PC-3 (cell line): ENCODE measurements at regions not wholly inside any gene's neighbourhood (a gene's known extent, or its start where the extent isn't known, plus 50 kb on each side); places are given as distances from the start of the nearest gene placed in this dataset.

Experiments used
- ATAC-seq: fragments of 200-7000 bp; cut with Tn5 transposase; 2 replicates; pipeline ENCODE4 v1.9.1; 2020; ENCODE audit warnings: mild to moderate bottlenecking, moderate library complexity
- BruUV-seq: library from RNA; stranded (reverse); fragments of 400-500 nt; replicated peaks from 2 replicates; lab custom pipeline; 2021; lab: Mats Ljungman, UMichigan
- CTCF ChIA-PET: fragments of 300-600 bp; sonication (Branson Sonifier 250); formaldehyde crosslinking; loops from one replicate; lab custom pipeline; 2022; ENCODE audit warnings: antibody characterized with exemption; lab: Charles Lee
- POLR2A ChIA-PET: fragments of 300-600 bp; sonication (Branson Sonifier 250); formaldehyde crosslinking; loops from one replicate; lab custom pipeline; 2022; ENCODE audit warnings: antibody characterized with exemption; ENCODE audit not compliant: unreplicated experiment; lab: Charles Lee
- DNase-seq: peaks from one replicate; pipeline ENCODE4 v3.0.0-alpha.2; 2015
- H2AFZ ChIP-seq: fragments of 300-600 bp; sonication (generic); 2 replicates; pipeline ENCODE4 v1.6.0; 2016; ENCODE audit warnings: antibody characterized with exemption, low read length
- H3F3A ChIP-seq: fragments of 300-600 bp; sonication (generic); one replicate; pipeline ENCODE4 v1.6.0; 2017; ENCODE audit warnings: antibody characterized with exemption, low read length, control low read depth, mild to moderate bottlenecking; ENCODE audit not compliant: unreplicated experiment
- H3K27ac ChIP-seq: fragments of 300-600 bp; sonication (generic); 2 replicates; pipeline ENCODE4 v1.5.1; 2016; ENCODE audit warnings: mild to moderate bottlenecking, low read length
- H3K27me3 ChIP-seq: fragments of 300-600 bp; sonication (generic); 2 replicates; pipeline ENCODE4 v1.6.1; 2016; ENCODE audit warnings: low read length, mixed read lengths
- H3K36me3 ChIP-seq: fragments of 300-600 bp; sonication (generic); 2 replicates; pipeline ENCODE4 v1.6.1; 2016; ENCODE audit warnings: low read depth, mixed run types, low read length, mixed read lengths
- H3K4me1 ChIP-seq: fragments of 300-600 bp; sonication (generic); 2 replicates; pipeline ENCODE4 v1.5.1; 2016; ENCODE audit warnings: low read length; ENCODE audit not compliant: insufficient read depth
- H3K4me2 ChIP-seq: fragments of 300-600 bp; sonication (generic); 2 replicates; pipeline ENCODE4 v1.6.0; 2016; ENCODE audit warnings: low read length
- H3K4me3 ChIP-seq: fragments of 300-600 bp; sonication (generic); 2 replicates; pipeline ENCODE4 v1.5.1; 2016; ENCODE audit warnings: mild to moderate bottlenecking, low read length, mixed read lengths
- H3K79me2 ChIP-seq: fragments of 300-600 bp; sonication (generic); 2 replicates; pipeline ENCODE4 v1.6.1; 2017; ENCODE audit warnings: low read length, mixed read lengths
- H3K9ac ChIP-seq: fragments of 300-600 bp; sonication (generic); 2 replicates; pipeline ENCODE4 v1.6.0; 2016; ENCODE audit warnings: mild to moderate bottlenecking, low read length
- H3K9me2 ChIP-seq: fragments of 300-600 bp; sonication (generic); replicated peaks from 2 replicates; pipeline ENCODE4 v1.6.1; 2016; ENCODE audit warnings: mixed run types, low read length, mixed read lengths
- H3K9me3 ChIP-seq: fragments of 300-600 bp; sonication (generic); 2 replicates; pipeline ENCODE4 v1.6.1; 2016; ENCODE audit warnings: low read length, mixed read lengths
- H4K20me1 ChIP-seq: fragments of 300-600 bp; sonication (generic); 2 replicates; pipeline ENCODE4 v1.6.1; 2016; ENCODE audit warnings: low read length, mixed read lengths
- CTCF ChIP-seq: fragments of 300-600 bp; sonication (generic); conservative IDR thresholded peaks from 2 replicates; pipeline ENCODE4 v1.5.1; 2017; ENCODE audit warnings: antibody characterized with exemption, low read depth, mild to moderate bottlenecking, low read length
- EZH2 ChIP-seq: fragments of 300-600 bp; sonication (generic); IDR thresholded peaks from one replicate; pipeline ENCODE4 v1.6.1; 2017; ENCODE audit warnings: antibody characterized with exemption, mild to moderate bottlenecking, low read length; ENCODE audit not compliant: unreplicated experiment
- EZH2phosphoT487 ChIP-seq: fragments of 300-600 bp; sonication (generic); IDR thresholded peaks from 2 replicates; pipeline ENCODE4 v1.6.1; 2018; ENCODE audit warnings: mild to moderate bottlenecking, antibody characterized with exemption, low read length, borderline replicate concordance
- intact Hi-C: fragments of 100-400 bp; cut with micrococcal nuclease; formaldehyde crosslinking; loops from 2 replicates; pipeline ENCODE4 v1.9.0; 2023

GRCh38 chr2:207399301-207399700 is 130.5 kb upstream of the CREB1 start:
- TF ChIP-seq EZH2 (no peak), CTCF (no peak), EZH2phosphoT487 (no peak)
- Histone ChIP-seq H3K9ac (no peak overlapping the region), H3K4me3 (no peak overlapping the region), H3K4me1 (peaks cover 13% of the 10 kb centered on the region), H4K20me1 (no peaks in the 10 kb centered on the region), H3K27ac (no peak overlapping the region), H3K4me2 (no peak overlapping the region), H3K9me2 (no peaks in the 10 kb centered on the region), H3F3A (no peaks in the 10 kb centered on the region), H3K79me2 (no peaks in the 10 kb centered on the region), H3K9me3 (no peaks in the 10 kb centered on the region), H2AFZ (no peak overlapping the region), H3K36me3 (no peaks in the 10 kb centered on the region), H3K27me3 (no peaks in the 10 kb centered on the region)
- POLR2A ChIA-PET, result no interaction called here
- intact Hi-C loops, result no loop called here
- BruUV-seq, result no TSS peak
- no peak for DNase-seq
- CTCF ChIA-PET, result no interaction called here
- no peak for ATAC-seq

GRCh38 chr2:207401338-207401737 is 128.4 kb upstream of the CREB1 start:
- Histone ChIP-seq H3K27ac (no peak overlapping the region), H3K9me3 (no peaks in the 10 kb centered on the region), H3F3A (no peaks in the 10 kb centered on the region), H3K4me2 (no peak overlapping the region), H3K9me2 (no peaks in the 10 kb centered on the region), H3K27me3 (no peaks in the 10 kb centered on the region), H3K4me1 (no peaks in the 10 kb centered on the region), H4K20me1 (no peaks in the 10 kb centered on the region), H3K36me3 (no peaks in the 10 kb centered on the region), H3K79me2 (no peaks in the 10 kb centered on the region), H3K9ac (no peak overlapping the region), H3K4me3 (no peak overlapping the region), H2AFZ (no peak overlapping the region)
- DNase-seq (no peak), ATAC-seq (no peak)
- TF ChIP-seq EZH2, result no peak
- no TSS peak for BruUV-seq
- intact Hi-C loops, result no loop called here
- POLR2A ChIA-PET, result no interaction called here
- CTCF ChIA-PET, result no interaction called here

- DNase-seq, result no peak
- Histone ChIP-seq H2AFZ (no peak overlapping the region), H4K20me1 (no peaks in the 10 kb centered on the region), H3K9ac (no peak overlapping the region), H3K27me3 (no peaks in the 10 kb centered on the region), H3K27ac (no peak overlapping the region), H3K36me3 (no peaks in the 10 kb centered on the region), H3F3A (no peaks in the 10 kb centered on the region), H3K9me3 (no peaks in the 10 kb centered on the region), H3K4me1 (peaks cover 7% of the 10 kb centered on the region), H3K9me2 (no peaks in the 10 kb centered on the region), H3K4me2 (no peak overlapping the region), H3K79me2 (no peaks in the 10 kb centered on the region), H3K4me3 (no peak overlapping the region)
- no TSS peak for BruUV-seq
- TF ChIP-seq CTCF, result no peak
- no peak for TF ChIP-seq EZH2phosphoT487
- no peak for TF ChIP-seq EZH2
- ChIA-PET POLR2A (interaction anchor here (0.6 kb wide), 1 partner anchor 69 kb away, joined by 5 read pairs; no protein-coding TSS in a partner anchor), CTCF (no interaction called here)
- no peak for ATAC-seq
- intact Hi-C loops, result no loop called here
These were observed 126.6 kb upstream of the CREB1 start for GRCh38 chr2:207403141-207403540.
